AG09309 (cell line): ENCODE measurements at regions not wholly inside any gene's neighbourhood (a gene's known extent, or its start where the extent isn't known, plus 50 kb on each side); places are given as distances from the start of the nearest gene placed in this dataset.

Experiments
- DNase-seq: peaks from one replicate; pipeline ENCODE4 v3.0.0-alpha.2; 2010; ENCODE audit warnings: low read depth
- H3K4me3 ChIP-seq: 2 replicates; pipeline ENCODE4 v1.5.1; 2011; ENCODE audit warnings: mild to moderate bottlenecking, low read depth, low read length, moderate library complexity; ENCODE audit not compliant: control insufficient read depth
- TF ChIP-seq, protein P1 (sequence below): IDR thresholded peaks from 2 replicates; pipeline ENCODE4 v1.5.1; 2011; ENCODE audit warnings: mild to moderate bottlenecking, low read depth, low read length, inconsistent platforms; ENCODE audit not compliant: insufficient read depth, control insufficient read depth; ENCODE audit errors: missing control alignments

DNA sequence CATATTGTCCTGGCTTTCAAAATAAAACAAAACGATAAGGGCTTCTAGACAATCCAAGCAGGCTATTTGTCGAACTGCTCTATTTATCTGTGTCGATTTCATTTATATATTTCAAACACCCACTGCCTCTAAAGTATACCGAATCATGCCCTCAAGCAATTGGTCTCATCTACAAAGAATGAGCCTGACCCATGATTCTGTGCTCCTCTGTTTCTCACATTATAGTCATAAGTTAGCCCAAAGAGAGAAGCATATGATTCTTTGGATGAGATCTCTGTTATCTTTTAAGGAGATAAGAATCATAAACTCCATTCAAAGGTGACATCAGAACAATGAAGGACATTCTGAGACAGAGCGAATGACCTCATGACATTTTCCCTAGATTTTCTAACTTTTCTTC is 191.1 kb downstream of the MAP2K6 start:
- no peak for DNase-seq
- TF ChIP-seq, protein P1, sequence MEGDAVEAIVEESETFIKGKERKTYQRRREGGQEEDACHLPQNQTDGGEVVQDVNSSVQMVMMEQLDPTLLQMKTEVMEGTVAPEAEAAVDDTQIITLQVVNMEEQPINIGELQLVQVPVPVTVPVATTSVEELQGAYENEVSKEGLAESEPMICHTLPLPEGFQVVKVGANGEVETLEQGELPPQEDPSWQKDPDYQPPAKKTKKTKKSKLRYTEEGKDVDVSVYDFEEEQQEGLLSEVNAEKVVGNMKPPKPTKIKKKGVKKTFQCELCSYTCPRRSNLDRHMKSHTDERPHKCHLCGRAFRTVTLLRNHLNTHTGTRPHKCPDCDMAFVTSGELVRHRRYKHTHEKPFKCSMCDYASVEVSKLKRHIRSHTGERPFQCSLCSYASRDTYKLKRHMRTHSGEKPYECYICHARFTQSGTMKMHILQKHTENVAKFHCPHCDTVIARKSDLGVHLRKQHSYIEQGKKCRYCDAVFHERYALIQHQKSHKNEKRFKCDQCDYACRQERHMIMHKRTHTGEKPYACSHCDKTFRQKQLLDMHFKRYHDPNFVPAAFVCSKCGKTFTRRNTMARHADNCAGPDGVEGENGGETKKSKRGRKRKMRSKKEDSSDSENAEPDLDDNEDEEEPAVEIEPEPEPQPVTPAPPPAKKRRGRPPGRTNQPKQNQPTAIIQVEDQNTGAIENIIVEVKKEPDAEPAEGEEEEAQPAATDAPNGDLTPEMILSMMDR = no peak
- H3K4me3 ChIP-seq = no peak overlapping the region

DNA sequence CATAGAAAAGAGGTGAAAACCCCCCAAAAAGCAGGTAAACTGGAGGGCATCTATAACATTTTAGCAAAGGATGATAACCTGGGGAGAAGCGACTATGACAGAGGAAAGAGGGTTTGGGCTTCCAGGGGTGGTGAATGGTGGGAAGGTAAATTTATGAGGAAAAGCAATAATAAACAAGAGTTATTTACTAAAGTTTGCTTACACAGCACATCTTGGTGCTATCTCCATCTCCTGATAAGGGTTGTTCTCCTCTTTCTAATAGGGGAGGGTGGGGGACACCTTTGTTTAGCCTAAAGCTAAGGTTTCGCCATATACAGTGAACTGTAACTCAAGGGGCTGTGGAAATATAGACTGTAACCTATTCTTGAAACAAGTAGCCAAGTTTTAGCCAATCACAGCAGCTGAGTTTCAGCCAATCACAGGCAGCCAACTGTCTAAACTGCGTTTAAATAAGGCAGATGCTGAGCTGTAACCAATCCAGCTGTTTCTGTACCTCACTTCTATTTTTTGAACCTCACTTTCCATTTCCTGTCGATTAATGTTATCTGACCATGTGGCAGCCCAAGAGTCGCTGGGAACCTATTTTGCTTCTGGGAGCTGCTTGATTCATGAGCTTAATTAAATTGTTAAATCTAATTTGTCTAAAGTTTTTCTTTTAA is 191.8 kb downstream of the MAP2K6 start:
- TF ChIP-seq, protein P1 = no peak
- H3K4me3 ChIP-seq = no peak overlapping the region
- no peak for DNase-seq

DNA sequence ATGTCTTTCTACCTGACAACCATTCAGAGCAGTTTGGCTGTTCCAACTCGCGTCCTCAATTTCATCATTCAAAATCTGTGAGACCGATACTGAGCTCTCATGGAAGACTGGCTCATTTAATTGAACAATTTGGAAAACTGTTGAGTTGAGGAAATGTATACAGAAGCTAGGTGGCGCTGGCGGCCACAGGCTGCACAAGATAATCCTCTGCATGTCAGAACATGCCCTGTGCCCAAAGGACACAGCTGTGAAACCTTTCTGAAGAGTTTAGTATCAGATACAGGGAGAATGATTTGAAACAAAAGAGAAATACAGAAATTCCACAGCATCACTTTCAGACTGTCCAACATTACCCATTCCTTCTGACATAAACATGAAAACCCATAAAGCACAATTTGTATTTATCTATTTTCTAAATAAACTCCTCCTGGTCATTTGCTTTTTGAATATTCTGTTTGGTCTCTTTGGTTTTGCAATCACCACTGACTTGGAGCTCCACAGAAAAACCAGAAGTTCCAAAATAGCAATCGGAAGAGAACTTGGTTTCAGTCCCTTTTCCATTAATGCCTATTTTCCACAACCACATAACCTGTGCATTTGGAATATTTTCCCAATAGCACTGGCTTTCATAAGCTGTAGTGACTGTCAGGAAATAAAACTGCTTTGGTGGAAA is 192.8 kb downstream of the MAP2K6 start:
- peak; percentile 46 for DNase-seq
- H3K4me3 ChIP-seq = no peak overlapping the region
- TF ChIP-seq, protein P1 = peak; percentile 88

DNA sequence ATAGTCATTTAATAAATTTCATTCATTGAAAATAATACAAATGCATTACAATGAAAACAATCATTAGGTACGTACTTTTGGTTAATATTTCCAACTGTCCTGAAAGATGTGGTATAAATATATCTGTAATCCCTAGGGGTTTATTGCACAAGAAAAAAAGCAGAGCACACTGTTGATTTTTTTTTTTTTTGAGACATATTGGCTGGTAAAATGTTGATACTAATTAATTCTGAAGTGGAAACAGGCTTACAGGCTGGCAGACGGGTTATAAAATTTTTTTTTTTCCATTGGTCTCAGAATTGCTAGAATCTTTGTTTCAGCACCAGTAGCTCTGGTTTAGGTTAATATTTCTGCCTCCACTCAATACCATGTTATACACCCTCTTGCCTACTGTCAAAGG is 193.6 kb downstream of the MAP2K6 start:
- TF ChIP-seq, protein P1 = no peak
- no peak for DNase-seq
- H3K4me3 ChIP-seq = no peak overlapping the region

DNA sequence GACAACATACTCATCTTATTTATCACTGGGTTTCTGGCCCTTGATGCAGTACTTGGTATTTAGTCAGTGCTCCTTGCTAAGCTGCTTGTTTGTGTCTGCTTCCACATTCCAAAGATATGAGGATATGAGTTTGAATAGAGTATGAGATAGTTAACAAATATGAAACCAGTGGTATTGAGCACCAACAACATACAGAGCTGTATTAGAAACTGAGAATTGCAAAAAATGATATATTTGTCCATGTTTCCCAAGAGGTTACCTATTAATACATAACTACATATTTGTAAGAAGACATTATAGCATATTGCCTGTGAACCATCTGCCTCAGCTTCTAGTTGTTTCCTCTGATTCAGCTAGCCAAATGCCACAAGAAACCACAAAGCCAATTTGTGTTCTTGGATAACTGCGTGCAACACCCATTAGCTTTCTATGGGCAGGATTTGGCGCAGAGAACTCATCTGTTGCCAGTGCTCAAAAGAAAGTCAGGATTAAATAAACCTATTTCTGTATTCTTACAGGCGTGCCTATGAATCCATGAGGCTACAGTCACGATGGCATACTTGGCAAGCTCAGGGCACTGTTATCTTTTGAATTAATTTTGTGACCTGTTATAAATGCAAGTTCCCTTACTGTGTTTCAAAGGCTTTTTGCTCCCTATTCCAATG is 194.4 kb downstream of the MAP2K6 start:
- H3K4me3 ChIP-seq = no peak overlapping the region
- peak; percentile 93 for DNase-seq
- TF ChIP-seq, protein P1 = no peak

DNA sequence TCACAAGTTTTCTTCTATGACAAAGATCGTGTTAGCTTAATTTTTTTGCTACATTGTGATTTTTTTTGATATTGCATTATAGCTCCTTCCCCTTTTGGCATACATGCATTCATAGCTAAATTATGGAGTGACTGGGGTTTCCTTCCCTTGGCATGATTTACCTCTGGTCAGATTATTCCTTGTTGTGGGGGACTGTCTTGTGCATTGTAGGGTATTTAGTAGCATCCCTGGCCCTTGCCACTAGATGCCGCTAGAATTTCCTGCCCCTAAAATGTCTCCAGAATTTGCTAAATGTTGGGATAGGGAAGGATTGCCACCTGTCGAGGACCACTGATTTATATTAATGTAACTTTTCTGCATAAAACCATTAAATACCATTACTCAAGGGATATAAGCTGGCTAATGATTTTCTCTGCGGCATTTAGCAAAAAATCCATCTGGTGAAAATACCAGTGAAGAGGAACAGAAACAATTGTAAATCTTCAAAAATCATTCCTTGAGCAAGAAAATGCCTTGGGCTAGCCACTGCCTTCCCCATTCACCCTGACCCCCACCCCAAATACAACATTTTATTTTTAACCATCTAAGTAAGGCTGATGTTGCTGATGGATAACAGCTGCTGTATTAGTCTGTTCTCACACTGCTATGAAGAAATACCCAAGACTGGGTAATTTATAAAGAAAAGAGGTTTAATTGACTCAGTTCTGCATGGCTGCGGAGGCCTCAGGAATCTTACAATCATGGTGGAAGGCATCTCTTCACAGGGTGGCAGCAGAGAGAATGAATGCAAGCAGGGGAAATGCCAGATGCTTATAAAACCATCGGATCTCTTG is 195.2 kb downstream of the MAP2K6 start:
- TF ChIP-seq, protein P1 = peak; percentile 82
- DNase-seq = peak; percentile 10

More for the DNA sequence above, 195.2 kb downstream of the MAP2K6 start:
- H3K4me3 ChIP-seq = no peak overlapping the region
